ENCODE measurements at regions not wholly inside any gene's neighbourhood (a gene's known extent, or its start where the extent isn't known, plus 50 kb on each side); places are given as distances from the start of the nearest gene placed in this dataset.
A peak's percentile ranks its signal among the peaks of the same experiment; 100 is the strongest.
"Not testable (repeated sequence)": the region's sequence is repeated elsewhere in the genome, so short reads cannot be mapped to it uniquely, and the experiment has no call there.

- DNase-seq (ENCODE audit: low read depth in 1 of 2, low spot score in 1 of 2): peak; percentile 59 to 74
- H3K4me1 ChIP-seq (ENCODE audit: low read depth); H3K9me3 ChIP-seq (ENCODE audit: low read depth); H3K4me3 ChIP-seq; H3K27me3 ChIP-seq; H3K36me3 ChIP-seq; H3K27ac ChIP-seq: not testable (repeated sequence)
- TF ChIP-seq, protein P1, sequence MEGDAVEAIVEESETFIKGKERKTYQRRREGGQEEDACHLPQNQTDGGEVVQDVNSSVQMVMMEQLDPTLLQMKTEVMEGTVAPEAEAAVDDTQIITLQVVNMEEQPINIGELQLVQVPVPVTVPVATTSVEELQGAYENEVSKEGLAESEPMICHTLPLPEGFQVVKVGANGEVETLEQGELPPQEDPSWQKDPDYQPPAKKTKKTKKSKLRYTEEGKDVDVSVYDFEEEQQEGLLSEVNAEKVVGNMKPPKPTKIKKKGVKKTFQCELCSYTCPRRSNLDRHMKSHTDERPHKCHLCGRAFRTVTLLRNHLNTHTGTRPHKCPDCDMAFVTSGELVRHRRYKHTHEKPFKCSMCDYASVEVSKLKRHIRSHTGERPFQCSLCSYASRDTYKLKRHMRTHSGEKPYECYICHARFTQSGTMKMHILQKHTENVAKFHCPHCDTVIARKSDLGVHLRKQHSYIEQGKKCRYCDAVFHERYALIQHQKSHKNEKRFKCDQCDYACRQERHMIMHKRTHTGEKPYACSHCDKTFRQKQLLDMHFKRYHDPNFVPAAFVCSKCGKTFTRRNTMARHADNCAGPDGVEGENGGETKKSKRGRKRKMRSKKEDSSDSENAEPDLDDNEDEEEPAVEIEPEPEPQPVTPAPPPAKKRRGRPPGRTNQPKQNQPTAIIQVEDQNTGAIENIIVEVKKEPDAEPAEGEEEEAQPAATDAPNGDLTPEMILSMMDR (IDR thresholded peaks at IDR 0.05; ENCODE audit: low read depth, low read length): peak; percentile 64
These were observed 75.9 kb upstream of the ZNF195 start for GRCh38 chr11:3454844-3455243.

- not testable (repeated sequence) for DNase-seq (ENCODE audit: low read depth in 1 of 2, low spot score in 1 of 2); H3K9me3 ChIP-seq (ENCODE audit: low read depth)
These were observed 74.8 kb upstream of the ZNF195 start for GRCh38 chr11:3453596-3454256.

DNA sequence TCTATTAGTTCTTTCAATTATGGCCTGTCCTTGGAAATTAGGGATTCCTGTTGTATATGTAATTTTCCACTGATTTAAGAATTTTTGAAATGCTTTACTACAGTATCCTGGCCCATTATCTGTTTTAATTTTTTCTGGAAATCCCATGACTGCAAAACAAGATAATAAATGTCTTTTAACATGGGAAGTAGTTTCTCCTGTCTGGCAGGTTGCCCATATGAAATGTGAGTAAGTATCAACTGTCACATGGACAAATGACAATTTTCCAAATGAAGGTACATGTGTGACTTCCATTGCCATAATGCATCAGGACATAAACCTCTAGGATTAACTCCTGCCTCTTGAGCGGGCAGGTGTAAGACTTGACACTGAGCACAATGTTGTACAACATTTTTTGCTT lies 71.9 kb upstream of the ZNF195 start:
- H3K27ac ChIP-seq; H3K36me3 ChIP-seq; H3K4me3 ChIP-seq; H3K4me1 ChIP-seq (ENCODE audit: low read depth); H3K27me3 ChIP-seq; H3K9me3 ChIP-seq (ENCODE audit: low read depth); DNase-seq (ENCODE audit: low read depth in 1 of 2, low spot score in 1 of 2): not testable (repeated sequence)

More at GRCh38 chr11:3453596-3454256, 74.8 kb upstream of the ZNF195 start:
- H3K4me1 ChIP-seq (ENCODE audit: low read depth); H3K36me3 ChIP-seq; H3K4me3 ChIP-seq; H3K27ac ChIP-seq; H3K27me3 ChIP-seq: not testable (repeated sequence)

DNA sequence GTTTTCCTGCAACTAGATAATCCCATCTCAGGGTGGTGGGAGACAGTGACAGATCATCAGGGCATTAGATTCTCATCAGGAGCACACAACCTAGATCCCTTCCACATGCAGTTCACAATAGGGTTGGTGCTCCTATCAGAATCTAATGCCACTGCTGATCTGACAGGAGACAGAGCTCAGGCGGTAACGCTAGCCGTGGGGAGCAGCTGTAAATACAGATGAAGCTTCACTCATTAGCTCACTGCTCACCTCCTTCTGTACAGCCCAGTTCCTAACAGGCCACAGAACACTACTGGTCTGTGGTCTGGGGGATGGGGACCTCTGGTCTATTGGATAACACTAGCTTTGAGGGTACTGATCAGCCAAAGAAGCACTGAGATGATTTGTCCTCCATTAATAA lies 66.6 kb upstream of the ZNF195 start:
- H3K36me3 ChIP-seq; H3K9me3 ChIP-seq (ENCODE audit: low read depth); H3K27me3 ChIP-seq; H3K27ac ChIP-seq; H3K4me1 ChIP-seq (ENCODE audit: low read depth); DNase-seq (ENCODE audit: low read depth in 1 of 2, low spot score in 1 of 2); H3K4me3 ChIP-seq: not testable (repeated sequence)

DNA sequence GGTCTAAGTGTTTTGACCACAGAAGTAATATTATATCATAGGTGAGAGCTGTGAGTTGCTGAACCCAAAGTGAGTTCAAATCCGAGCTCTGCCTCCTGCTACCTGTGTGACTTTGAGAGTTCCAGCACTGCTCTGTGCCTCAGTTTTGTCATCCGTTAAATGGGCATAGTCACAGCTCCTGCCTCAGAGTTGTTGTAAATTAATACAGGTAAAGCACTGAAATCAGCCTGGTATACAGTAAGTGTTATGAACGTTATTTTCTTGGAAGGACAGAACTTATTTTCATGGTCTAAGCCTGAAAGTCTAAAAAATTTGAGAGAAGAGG lies 65.4 kb upstream of the ZNF195 start:
- not testable (repeated sequence) for H3K4me3 ChIP-seq; H3K36me3 ChIP-seq; H3K27ac ChIP-seq; H3K27me3 ChIP-seq; DNase-seq (ENCODE audit: low read depth in 1 of 2, low spot score in 1 of 2); H3K4me1 ChIP-seq (ENCODE audit: low read depth); H3K9me3 ChIP-seq (ENCODE audit: low read depth)

DNA sequence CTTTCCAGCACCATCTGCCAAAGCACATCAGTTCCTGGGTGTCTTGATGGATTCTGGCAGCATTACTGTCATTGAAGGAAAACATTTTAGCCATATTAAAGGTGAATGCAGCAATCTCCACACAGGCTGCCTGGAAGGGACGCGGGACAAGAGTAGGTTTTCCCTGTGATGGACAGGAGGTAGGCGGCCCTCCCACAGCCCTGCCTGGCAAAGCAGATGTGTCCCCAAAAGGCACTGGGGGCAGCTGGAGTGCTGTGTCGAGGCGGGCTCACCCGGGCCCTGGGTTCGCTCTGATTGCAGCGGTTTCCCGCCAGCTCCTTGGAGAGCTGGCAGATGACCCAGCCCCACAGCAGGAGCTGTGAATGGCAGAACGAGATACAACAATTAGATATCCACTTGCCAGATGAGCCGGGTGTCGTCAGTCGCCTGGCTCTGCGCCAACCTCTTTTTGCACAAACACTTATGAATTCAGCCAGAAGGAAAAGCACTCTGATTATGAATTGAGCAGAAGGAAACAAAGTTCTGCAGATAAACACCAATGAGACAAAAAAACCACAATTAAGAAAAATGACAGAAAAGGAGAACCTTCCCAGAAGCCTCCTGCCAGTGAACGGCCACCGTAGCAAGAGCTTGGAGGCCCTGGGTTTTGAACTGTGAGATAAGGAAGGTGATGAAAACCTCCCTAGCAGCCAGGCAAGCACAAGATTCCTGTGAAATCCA lies 64.9 kb upstream of the ZNF195 start:
- DNase-seq (ENCODE audit: low read depth in 1 of 2, low spot score in 1 of 2): peak; percentile 3 to 59
- not testable (repeated sequence) for H3K27ac ChIP-seq; H3K4me1 ChIP-seq (ENCODE audit: low read depth); H3K9me3 ChIP-seq (ENCODE audit: low read depth); H3K36me3 ChIP-seq; H3K4me3 ChIP-seq; H3K27me3 ChIP-seq

DNA sequence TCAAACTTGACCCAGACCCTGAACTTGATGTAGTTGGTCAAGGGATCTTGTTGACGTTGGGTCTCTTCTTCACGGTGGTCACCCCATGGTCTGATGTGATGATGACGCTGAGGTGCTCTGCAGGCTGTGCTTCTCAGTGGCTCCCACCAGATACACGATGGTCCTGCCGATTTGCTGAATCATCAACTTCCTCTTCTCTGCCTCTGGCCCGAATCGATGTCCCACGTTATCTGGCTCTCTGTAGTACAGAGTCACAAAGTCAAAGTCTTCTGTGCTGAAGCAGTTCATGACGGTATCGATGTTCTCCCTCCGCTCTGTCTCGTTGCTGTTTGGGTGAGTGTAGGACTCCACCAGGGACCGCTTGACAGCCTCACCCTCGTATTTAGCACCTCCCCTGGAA lies 58.5 kb upstream of the ZNF195 start:
- DNase-seq (ENCODE audit: low read depth in 1 of 2, low spot score in 1 of 2); H3K4me1 ChIP-seq (ENCODE audit: low read depth); H3K4me3 ChIP-seq; H3K9me3 ChIP-seq (ENCODE audit: low read depth); H3K27ac ChIP-seq; H3K27me3 ChIP-seq; H3K36me3 ChIP-seq: not testable (repeated sequence)

- H3K9me3 ChIP-seq (ENCODE audit: low read depth): no peaks in the 10 kb centered on the region
- no peak for DNase-seq (ENCODE audit: low read depth in 1 of 2, low spot score in 1 of 2)
- no peaks in the 10 kb centered on the region for H3K27me3 ChIP-seq
- no peak overlapping the region for H3K4me3 ChIP-seq
- TF ChIP-seq, protein P1 (IDR thresholded peaks at IDR 0.05; ENCODE audit: low read depth, low read length): no peak
- no peaks in the 10 kb centered on the region for H3K36me3 ChIP-seq
- H3K27ac ChIP-seq: no peak overlapping the region
- H3K4me1 ChIP-seq (ENCODE audit: low read depth): no peaks in the 10 kb centered on the region
These were observed 56.0 kb upstream of the ZNF195 start for GRCh38 chr11:3434976-3435375.

DNA sequence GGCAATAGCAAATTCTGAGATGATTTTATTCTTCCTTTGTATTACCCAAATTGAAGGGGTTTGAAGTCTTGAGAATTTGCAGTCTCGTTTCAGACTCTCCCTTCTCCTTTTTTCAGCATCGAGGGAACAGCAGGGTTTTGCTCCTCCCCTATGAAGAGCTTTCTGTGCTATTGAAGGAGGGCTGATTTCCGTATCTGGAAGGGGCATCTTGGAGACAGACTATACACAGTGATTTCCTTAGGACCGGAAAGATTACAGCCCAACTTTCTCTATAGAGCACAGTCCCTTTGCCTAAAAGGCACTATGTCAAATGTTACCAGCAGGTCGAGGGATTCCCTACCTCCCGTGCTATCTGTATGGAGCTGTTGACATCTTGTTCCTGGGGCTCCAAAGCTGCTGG lies 50.2 kb upstream of the ZNF195 start:
- H3K36me3 ChIP-seq; H3K9me3 ChIP-seq (ENCODE audit: low read depth); DNase-seq (ENCODE audit: low read depth in 1 of 2, low spot score in 1 of 2); H3K4me1 ChIP-seq (ENCODE audit: low read depth); H3K4me3 ChIP-seq; H3K27me3 ChIP-seq; H3K27ac ChIP-seq: not testable (repeated sequence)
